AG09319 (cell line): ENCODE measurements at regions not wholly inside any gene's neighbourhood (a gene's known extent, or its start where the extent isn't known, plus 50 kb on each side); places are given as distances from the start of the nearest gene placed in this dataset.

Source experiments
- DNase-seq: peaks from one replicate; pipeline ENCODE4 v3.0.0-alpha.2; 2010; ENCODE audit warnings: low read depth; ENCODE audit errors: extremely low read depth
- CTCF ChIP-seq: IDR thresholded peaks from 2 replicates; pipeline ENCODE4 v1.5.1; 2011; ENCODE audit warnings: low read depth, mild to moderate bottlenecking, inconsistent platforms, low read length, moderate library complexity

GRCh38 chr3:24968036-24968435 is 460.0 kb upstream of the RARB start:
- no peak for DNase-seq
- no peak for TF ChIP-seq CTCF

- DNase-seq = no peak
- no peak for TF ChIP-seq CTCF
Measured at GRCh38 chr3:24972491-24972890, 455.6 kb upstream of the RARB start.

GRCh38 chr3:24981309-24981708 is 446.8 kb upstream of the RARB start:
- no peak for TF ChIP-seq CTCF

GRCh38 chr3:24981924-24982323 is 446.1 kb upstream of the RARB start:
- no peak for DNase-seq
- TF ChIP-seq CTCF = no peak

More at GRCh38 chr3:24981309-24981708, 446.8 kb upstream of the RARB start:
- DNase-seq = no peak

GRCh38 chr3:24985668-24986067 is 442.4 kb upstream of the RARB start:
- no peak for DNase-seq
- no peak for TF ChIP-seq CTCF

GRCh38 chr3:24986612-24987011 is 441.5 kb upstream of the RARB start:
- TF ChIP-seq CTCF = no peak
- no peak for DNase-seq

GRCh38 chr3:24999357-24999756 is 428.7 kb upstream of the RARB start:
- no peak for DNase-seq
- TF ChIP-seq CTCF = no peak
